Suprapubic skin (tissue), 4 donors: ENCODE measurements at regions not wholly inside any gene's neighbourhood (a gene's known extent, or its start where the extent isn't known, plus 50 kb on each side); places are given as distances from the start of the nearest gene placed in this dataset.

Experiments
- DNase-seq, 2 donors: peaks; one replicate each; pipeline ENCODE4 v3.0.0-alpha.2; 2019; ENCODE audit warnings: low spot score in 2 of 2
- H3K27ac ChIP-seq: fragments of 200-600 bp; sonication (generic); one replicate; pipeline ENCODE4 v1.5.1; 2019
- H3K27me3 ChIP-seq: fragments of 200-600 bp; sonication (generic); one replicate; pipeline ENCODE4 v1.5.1; 2019
- H3K36me3 ChIP-seq: fragments of 200-600 bp; sonication (generic); one replicate; pipeline ENCODE4 v1.5.1; 2019
- H3K4me1 ChIP-seq: fragments of 200-600 bp; sonication (generic); one replicate; pipeline ENCODE4 v1.5.1; 2019
- H3K4me3 ChIP-seq: fragments of 200-600 bp; sonication (generic); one replicate; pipeline ENCODE4 v1.5.1; 2019; ENCODE audit warnings: mild to moderate bottlenecking
- H3K9me3 ChIP-seq: fragments of 200-600 bp; sonication (generic); one replicate; pipeline ENCODE4 v1.5.1; 2019
- EP300 ChIP-seq: sonication (generic); formaldehyde crosslinking; IDR thresholded peaks from one replicate; pipeline ENCODE4 v1.6.1; 2017; ENCODE audit warnings: antibody characterized with exemption
- POLR2A ChIP-seq, 2 donors: fragments of 450-650 bp; IDR thresholded peaks; one replicate each; pipeline ENCODE4 v1.6.1; 2017; ENCODE audit warnings: antibody characterized with exemption in 2 of 2, mild to moderate bottlenecking in 2 of 2, moderate library complexity in 2 of 2
- POLR2AphosphoS5 ChIP-seq, 3 donors: sonication (generic); formaldehyde crosslinking; IDR thresholded peaks; one replicate each; pipeline ENCODE4 v1.6.1; 2017; ENCODE audit warnings: antibody characterized with exemption in 3 of 3
- WGBS: methylation state at CpG from one replicate; pipeline ENCODE4 v1.1.5; 2018; 5-methylcytosine and 5-hydroxymethylcytosine counted together
- TF ChIP-seq, protein P1 (sequence below), 2 donors: fragments of 200-600 bp in 1 of 2; fragments of 450-650 bp in 1 of 2; sonication (generic) in 1 of 2; IDR thresholded peaks; one replicate each; pipeline ENCODE4 v1.5.1; 2016 to 2019; ENCODE audit warnings: antibody characterized with exemption in 2 of 2, mild to moderate bottlenecking in 1 of 2, moderate library complexity in 1 of 2

DNA sequence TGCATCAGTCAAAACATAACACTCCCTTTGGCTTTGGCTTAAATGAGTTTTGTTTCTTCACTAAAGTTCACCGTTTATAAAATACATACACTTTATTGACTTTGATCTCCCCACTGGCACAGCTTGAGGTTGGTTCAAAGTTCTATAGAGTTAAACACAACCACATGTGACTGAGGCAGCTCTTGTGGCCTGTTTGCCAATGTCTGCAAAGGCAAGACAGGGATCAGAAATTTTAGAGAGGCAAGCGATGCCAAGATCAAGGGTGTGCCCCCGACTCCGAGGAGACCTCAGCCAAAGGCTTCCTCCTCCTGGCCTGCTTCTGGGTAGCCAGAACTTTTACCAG lies 129.8 kb upstream of the JCAD start:
- no peaks in the 10 kb centered on the region for H3K27me3 ChIP-seq
- no peak overlapping the region for H3K4me3 ChIP-seq
- no peaks in the 10 kb centered on the region for H3K36me3 ChIP-seq
- H3K9me3 ChIP-seq = no peaks in the 10 kb centered on the region
- 57% methylated on average over 4 of the region's 4 CpGs for WGBS
- TF ChIP-seq, protein P1, sequence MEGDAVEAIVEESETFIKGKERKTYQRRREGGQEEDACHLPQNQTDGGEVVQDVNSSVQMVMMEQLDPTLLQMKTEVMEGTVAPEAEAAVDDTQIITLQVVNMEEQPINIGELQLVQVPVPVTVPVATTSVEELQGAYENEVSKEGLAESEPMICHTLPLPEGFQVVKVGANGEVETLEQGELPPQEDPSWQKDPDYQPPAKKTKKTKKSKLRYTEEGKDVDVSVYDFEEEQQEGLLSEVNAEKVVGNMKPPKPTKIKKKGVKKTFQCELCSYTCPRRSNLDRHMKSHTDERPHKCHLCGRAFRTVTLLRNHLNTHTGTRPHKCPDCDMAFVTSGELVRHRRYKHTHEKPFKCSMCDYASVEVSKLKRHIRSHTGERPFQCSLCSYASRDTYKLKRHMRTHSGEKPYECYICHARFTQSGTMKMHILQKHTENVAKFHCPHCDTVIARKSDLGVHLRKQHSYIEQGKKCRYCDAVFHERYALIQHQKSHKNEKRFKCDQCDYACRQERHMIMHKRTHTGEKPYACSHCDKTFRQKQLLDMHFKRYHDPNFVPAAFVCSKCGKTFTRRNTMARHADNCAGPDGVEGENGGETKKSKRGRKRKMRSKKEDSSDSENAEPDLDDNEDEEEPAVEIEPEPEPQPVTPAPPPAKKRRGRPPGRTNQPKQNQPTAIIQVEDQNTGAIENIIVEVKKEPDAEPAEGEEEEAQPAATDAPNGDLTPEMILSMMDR (IDR thresholded peaks at IDR 0.05) = no peak
- TF ChIP-seq POLR2A (IDR thresholded peaks at IDR 0.05) (no peak), POLR2AphosphoS5 (IDR thresholded peaks at IDR 0.05) (no peak), EP300 (no peak)
- H3K4me1 ChIP-seq = peaks cover 13% of the 10 kb centered on the region
- no peak overlapping the region for H3K27ac ChIP-seq
- no peak for DNase-seq

- TF ChIP-seq, protein P1 (IDR thresholded peaks at IDR 0.05) = no peak
- TF ChIP-seq POLR2AphosphoS5 (IDR thresholded peaks at IDR 0.05) (no peak), EP300 (no peak), POLR2A (IDR thresholded peaks at IDR 0.05) (no peak)
- H3K4me3 ChIP-seq = no peak overlapping the region
- H3K27me3 ChIP-seq = no peaks in the 10 kb centered on the region
- H3K36me3 ChIP-seq = no peaks in the 10 kb centered on the region
- peaks cover 13% of the 10 kb centered on the region for H3K4me1 ChIP-seq
- H3K27ac ChIP-seq = no peak overlapping the region
- no peaks in the 10 kb centered on the region for H3K9me3 ChIP-seq
- 81% methylated on average over 12 of the region's 14 CpGs for WGBS
- no peak for DNase-seq
Measured at GRCh38 chr10:30188556-30189237, 129.3 kb upstream of the JCAD start.

- H3K4me1 ChIP-seq = peaks cover 17% of the 10 kb centered on the region
- WGBS = 53% methylated on average over 3 of the region's 3 CpGs
- no peak for DNase-seq
- no peaks in the 10 kb centered on the region for H3K27me3 ChIP-seq
- peak overlapping the region; percentile 49 for H3K27ac ChIP-seq
- H3K4me3 ChIP-seq = no peak overlapping the region
- no peaks in the 10 kb centered on the region for H3K36me3 ChIP-seq
- no peak for TF ChIP-seq EP300
- TF ChIP-seq POLR2A (IDR thresholded peaks at IDR 0.05) = no peak
- TF ChIP-seq POLR2AphosphoS5 (IDR thresholded peaks at IDR 0.05) = no peak
- TF ChIP-seq, protein P1 (IDR thresholded peaks at IDR 0.05) = no peak
- H3K9me3 ChIP-seq = no peaks in the 10 kb centered on the region
Measured at GRCh38 chr10:30188101-30188500, 128.7 kb upstream of the JCAD start.

DNA sequence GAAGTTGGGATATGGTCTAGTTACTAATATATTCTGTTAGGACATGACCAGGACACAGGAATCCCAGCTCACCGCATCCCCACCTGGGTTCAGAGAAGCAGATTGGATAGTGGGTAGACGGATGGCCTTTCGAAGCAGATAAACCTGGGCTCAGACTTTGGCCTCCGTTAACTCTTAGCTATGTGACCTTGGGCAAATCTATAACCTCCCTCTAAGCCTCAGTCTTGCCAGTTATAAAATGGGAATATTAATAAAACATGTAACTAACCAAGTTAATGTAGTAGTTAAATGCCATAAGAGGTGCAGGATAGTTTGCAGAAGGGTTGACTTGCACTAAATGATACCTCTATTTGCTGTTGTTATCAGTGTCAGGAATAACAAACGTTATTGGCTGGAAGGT lies 127.6 kb upstream of the JCAD start:
- WGBS = 93% methylated on average over 5 of the region's 5 CpGs
- H3K36me3 ChIP-seq = no peaks in the 10 kb centered on the region
- peaks cover 25% of the 10 kb centered on the region for H3K4me1 ChIP-seq
- no peaks in the 10 kb centered on the region for H3K9me3 ChIP-seq
- H3K4me3 ChIP-seq = no peak overlapping the region
- no peaks in the 10 kb centered on the region for H3K27me3 ChIP-seq
- DNase-seq = no peak
- H3K27ac ChIP-seq = peak overlapping the region; percentile 24
- TF ChIP-seq POLR2A (IDR thresholded peaks at IDR 0.05) (no peak), POLR2AphosphoS5 (IDR thresholded peaks at IDR 0.05) (no peak), EP300 (no peak)
- TF ChIP-seq, protein P1 (IDR thresholded peaks at IDR 0.05) = no peak

DNA sequence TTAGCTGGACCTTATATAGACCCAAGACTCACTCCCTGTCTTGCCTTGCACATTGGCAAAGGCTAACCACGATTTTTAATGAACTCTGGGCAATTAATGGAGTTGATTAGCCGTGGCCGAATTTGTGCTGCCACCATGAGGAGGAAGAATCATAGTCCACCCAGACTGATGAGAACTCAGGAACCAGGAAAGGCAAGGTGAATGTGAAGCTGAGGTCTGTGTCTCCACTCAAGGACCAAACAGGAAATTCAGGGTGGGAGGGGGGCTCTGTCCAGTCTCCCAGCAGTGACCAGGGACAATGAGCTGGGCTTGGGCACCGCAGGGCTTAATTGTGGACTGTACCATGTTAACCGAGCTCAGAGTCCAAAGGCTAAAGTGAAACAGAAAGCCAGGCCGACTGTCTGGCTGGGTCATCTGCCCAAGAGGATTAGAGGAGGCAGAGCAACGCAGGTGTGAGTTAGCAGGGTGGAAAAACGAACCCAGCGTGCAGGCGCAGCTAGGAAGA lies 127.0 kb upstream of the JCAD start:
- H3K4me1 ChIP-seq = peaks cover 28% of the 10 kb centered on the region
- H3K27ac ChIP-seq = peak overlapping the region; percentile 24
- H3K4me3 ChIP-seq = no peak overlapping the region
- H3K36me3 ChIP-seq = no peaks in the 10 kb centered on the region
- TF ChIP-seq, protein P1 (IDR thresholded peaks at IDR 0.05) = no peak
- TF ChIP-seq EP300 (no peak), POLR2AphosphoS5 (IDR thresholded peaks at IDR 0.05) (no peak), POLR2A (IDR thresholded peaks at IDR 0.05) (no peak)
- H3K27me3 ChIP-seq = no peaks in the 10 kb centered on the region
- H3K9me3 ChIP-seq = no peaks in the 10 kb centered on the region
- no peak for DNase-seq
- WGBS = 70% methylated on average over 10 of the region's 10 CpGs
